ENCODE measurements at regions not wholly inside any gene's neighbourhood (a gene's known extent, or its start where the extent isn't known, plus 50 kb on each side); places are given as distances from the start of the nearest gene placed in this dataset.

GRCh38 chr2:220779511-220779910 is 792.6 kb downstream of the EPHA4 start:
- TF ChIP-seq EP300 (IDR thresholded peaks at IDR 0.05): no peak
- no peak for TF ChIP-seq CTCF (IDR thresholded peaks at IDR 0.05)
- TF ChIP-seq POLR2A (IDR thresholded peaks at IDR 0.05): no peak
